Parathyroid adenoma (tissue), 2 donors: ENCODE measurements at regions not wholly inside any gene's neighbourhood (a gene's known extent, or its start where the extent isn't known, plus 50 kb on each side); places are given as distances from the start of the nearest gene placed in this dataset.

Source experiments
- H2AFZ ChIP-seq: fragments of 300-600 bp; sonication (generic); one replicate; pipeline ENCODE4 v1.7.0; 2017; ENCODE audit warnings: antibody characterized with exemption, mild to moderate bottlenecking
- H3K27ac ChIP-seq: fragments of 300-600 bp; sonication (generic); one replicate; pipeline ENCODE4 v1.7.0; 2017
- H3K27me3 ChIP-seq: fragments of 300-600 bp; sonication (generic); one replicate; pipeline ENCODE4 v1.7.0; 2017; ENCODE audit warnings: low read length; ENCODE audit not compliant: control insufficient read depth, insufficient read depth
- H3K36me3 ChIP-seq: fragments of 300-600 bp; sonication (generic); one replicate; pipeline ENCODE4 v1.7.0; 2017; ENCODE audit warnings: low read length; ENCODE audit not compliant: control insufficient read depth, insufficient read depth
- H3K4me1 ChIP-seq: fragments of 300-600 bp; sonication (generic); one replicate; pipeline ENCODE4 v1.7.0; 2017; ENCODE audit warnings: control low read depth
- H3K4me2 ChIP-seq: fragments of 300-600 bp; sonication (generic); one replicate; pipeline ENCODE4 v1.7.0; 2017; ENCODE audit warnings: low read length
- H3K4me3 ChIP-seq: fragments of 300-600 bp; sonication (generic); one replicate; pipeline ENCODE4 v1.7.0; 2017; ENCODE audit warnings: low read depth, low read length
- H3K79me2 ChIP-seq: fragments of 300-600 bp; sonication (generic); one replicate; pipeline ENCODE4 v1.7.0; 2017; ENCODE audit warnings: control low read depth
- H3K9ac ChIP-seq: fragments of 300-600 bp; sonication (generic); one replicate; pipeline ENCODE4 v1.7.0; 2017; ENCODE audit warnings: mild to moderate bottlenecking
- H3K9me3 ChIP-seq: fragments of 300-600 bp; sonication (generic); one replicate; pipeline ENCODE4 v1.7.0; 2017; ENCODE audit warnings: low read length; ENCODE audit not compliant: control insufficient read depth
- TF ChIP-seq, protein P1 (sequence below): fragments of 300-600 bp; sonication (generic); IDR thresholded peaks from one replicate; pipeline ENCODE4 v1.7.0; 2017; ENCODE audit warnings: antibody characterized with exemption, mild to moderate bottlenecking
- donor health status: primary hyperparathyroidism.

GRCh38 chr10:8911032-8911431, 856.5 kb downstream of the GATA3 start:
- no peak overlapping the region for H3K4me3 ChIP-seq
- no peaks in the 10 kb centered on the region for H3K27me3 ChIP-seq
- TF ChIP-seq, protein P1, sequence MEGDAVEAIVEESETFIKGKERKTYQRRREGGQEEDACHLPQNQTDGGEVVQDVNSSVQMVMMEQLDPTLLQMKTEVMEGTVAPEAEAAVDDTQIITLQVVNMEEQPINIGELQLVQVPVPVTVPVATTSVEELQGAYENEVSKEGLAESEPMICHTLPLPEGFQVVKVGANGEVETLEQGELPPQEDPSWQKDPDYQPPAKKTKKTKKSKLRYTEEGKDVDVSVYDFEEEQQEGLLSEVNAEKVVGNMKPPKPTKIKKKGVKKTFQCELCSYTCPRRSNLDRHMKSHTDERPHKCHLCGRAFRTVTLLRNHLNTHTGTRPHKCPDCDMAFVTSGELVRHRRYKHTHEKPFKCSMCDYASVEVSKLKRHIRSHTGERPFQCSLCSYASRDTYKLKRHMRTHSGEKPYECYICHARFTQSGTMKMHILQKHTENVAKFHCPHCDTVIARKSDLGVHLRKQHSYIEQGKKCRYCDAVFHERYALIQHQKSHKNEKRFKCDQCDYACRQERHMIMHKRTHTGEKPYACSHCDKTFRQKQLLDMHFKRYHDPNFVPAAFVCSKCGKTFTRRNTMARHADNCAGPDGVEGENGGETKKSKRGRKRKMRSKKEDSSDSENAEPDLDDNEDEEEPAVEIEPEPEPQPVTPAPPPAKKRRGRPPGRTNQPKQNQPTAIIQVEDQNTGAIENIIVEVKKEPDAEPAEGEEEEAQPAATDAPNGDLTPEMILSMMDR = no peak
- H3K9me3 ChIP-seq = no peaks in the 10 kb centered on the region
- H3K4me1 ChIP-seq = no peaks in the 10 kb centered on the region
- no peak overlapping the region for H3K9ac ChIP-seq
- no peak overlapping the region for H2AFZ ChIP-seq
- H3K27ac ChIP-seq = no peak overlapping the region
- H3K79me2 ChIP-seq = no peaks in the 10 kb centered on the region
- no peaks in the 10 kb centered on the region for H3K36me3 ChIP-seq
- H3K4me2 ChIP-seq = no peak overlapping the region

- H3K4me3 ChIP-seq = no peak overlapping the region
- no peaks in the 10 kb centered on the region for H3K9me3 ChIP-seq
- H2AFZ ChIP-seq = no peak overlapping the region
- no peak overlapping the region for H3K27ac ChIP-seq
- TF ChIP-seq, protein P1 = no peak
- no peaks in the 10 kb centered on the region for H3K4me1 ChIP-seq
- H3K79me2 ChIP-seq = no peaks in the 10 kb centered on the region
- H3K9ac ChIP-seq = no peak overlapping the region
- H3K27me3 ChIP-seq = no peaks in the 10 kb centered on the region
- no peak overlapping the region for H3K4me2 ChIP-seq
- H3K36me3 ChIP-seq = no peaks in the 10 kb centered on the region
Observed at GRCh38 chr10:8912108-8912507, 857.6 kb downstream of the GATA3 start.

DNA sequence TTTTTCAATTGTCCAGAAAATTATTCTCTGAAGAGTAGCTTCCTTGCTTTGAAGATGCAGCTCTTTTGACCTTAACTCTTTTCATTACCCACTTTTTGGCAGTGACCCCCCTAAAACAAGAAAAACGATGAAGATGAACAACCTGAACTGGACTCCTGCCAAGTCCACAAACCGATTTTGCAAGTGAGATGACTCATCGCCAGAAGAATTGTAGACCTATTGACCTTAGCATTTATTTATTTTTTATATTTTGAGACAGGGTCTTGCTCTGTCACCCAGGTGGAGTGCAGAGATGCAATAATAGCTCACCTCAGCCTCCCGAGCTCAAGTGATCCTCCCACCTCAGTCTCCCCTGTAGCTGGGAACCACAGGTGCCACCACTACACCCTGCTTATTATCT, 859.2 kb downstream of the GATA3 start:
- no peak overlapping the region for H3K4me3 ChIP-seq
- no peaks in the 10 kb centered on the region for H3K79me2 ChIP-seq
- H2AFZ ChIP-seq = no peak overlapping the region
- no peak overlapping the region for H3K4me2 ChIP-seq
- TF ChIP-seq, protein P1 = no peak
- H3K4me1 ChIP-seq = no peaks in the 10 kb centered on the region
- H3K27me3 ChIP-seq = no peaks in the 10 kb centered on the region
- H3K9me3 ChIP-seq = no peaks in the 10 kb centered on the region
- no peaks in the 10 kb centered on the region for H3K36me3 ChIP-seq
- H3K9ac ChIP-seq = no peak overlapping the region
- H3K27ac ChIP-seq = no peak overlapping the region

DNA sequence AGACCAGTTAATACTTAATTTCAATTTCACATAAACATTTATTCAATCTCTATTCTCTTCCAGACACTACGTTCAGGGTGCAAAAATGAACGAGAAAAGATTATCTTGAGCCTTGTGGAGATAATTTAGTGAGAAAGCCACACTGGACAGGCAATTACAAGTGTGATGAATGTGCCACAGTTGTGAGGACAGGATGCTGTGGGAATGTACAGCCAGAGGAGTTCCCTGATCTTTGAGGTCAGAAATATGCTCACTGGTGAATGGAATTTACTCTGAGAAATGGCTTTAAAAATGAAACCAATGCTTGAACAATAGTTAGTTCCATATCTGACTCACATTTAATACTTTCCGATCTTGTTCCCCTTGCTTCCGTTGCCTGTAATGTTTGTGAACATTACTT, 864.8 kb downstream of the GATA3 start:
- H3K79me2 ChIP-seq = no peaks in the 10 kb centered on the region
- no peak overlapping the region for H3K4me2 ChIP-seq
- no peak overlapping the region for H3K9ac ChIP-seq
- H3K4me3 ChIP-seq = no peak overlapping the region
- H3K36me3 ChIP-seq = no peaks in the 10 kb centered on the region
- TF ChIP-seq, protein P1 = no peak
- no peaks in the 10 kb centered on the region for H3K4me1 ChIP-seq
- no peaks in the 10 kb centered on the region for H3K27me3 ChIP-seq
- H3K27ac ChIP-seq = no peak overlapping the region
- no peak overlapping the region for H2AFZ ChIP-seq
- H3K9me3 ChIP-seq = no peaks in the 10 kb centered on the region

- H3K27ac ChIP-seq = no peak overlapping the region
- TF ChIP-seq, protein P1 = no peak
- no peak overlapping the region for H3K4me3 ChIP-seq
- no peak overlapping the region for H3K4me2 ChIP-seq
- H3K36me3 ChIP-seq = no peaks in the 10 kb centered on the region
- no peak overlapping the region for H3K9ac ChIP-seq
- H2AFZ ChIP-seq = no peak overlapping the region
- no peaks in the 10 kb centered on the region for H3K9me3 ChIP-seq
- H3K27me3 ChIP-seq = no peaks in the 10 kb centered on the region
- H3K79me2 ChIP-seq = no peaks in the 10 kb centered on the region
- H3K4me1 ChIP-seq = no peaks in the 10 kb centered on the region
Observed at GRCh38 chr10:8921568-8921967, 867.1 kb downstream of the GATA3 start.
